Uterus (tissue), 2 donors: ENCODE measurements at regions not wholly inside any gene's neighbourhood (a gene's known extent, or its start where the extent isn't known, plus 50 kb on each side); places are given as distances from the start of the nearest gene placed in this dataset.

ENCODE experiments used
- POLR2A ChIP-seq, 2 donors: fragments of 450-650 bp; IDR thresholded peaks; one replicate each; pipeline ENCODE4 v1.6.1; 2016; ENCODE audit warnings: antibody characterized with exemption in 2 of 2, mild to moderate bottlenecking in 1 of 2, moderate library complexity in 1 of 2
- TF ChIP-seq, protein P1 (sequence below), 4 experiments: fragments of 200-600 bp in 2 of 4; fragments of 450-650 bp in 2 of 4; sonication (generic) in 2 of 4; IDR thresholded peaks; one replicate each; pipeline ENCODE4 v1.5.1; 2016 to 2019; ENCODE audit warnings: antibody characterized with exemption in 4 of 4, mild to moderate bottlenecking in 2 of 4, moderate library complexity in 1 of 4

DNA sequence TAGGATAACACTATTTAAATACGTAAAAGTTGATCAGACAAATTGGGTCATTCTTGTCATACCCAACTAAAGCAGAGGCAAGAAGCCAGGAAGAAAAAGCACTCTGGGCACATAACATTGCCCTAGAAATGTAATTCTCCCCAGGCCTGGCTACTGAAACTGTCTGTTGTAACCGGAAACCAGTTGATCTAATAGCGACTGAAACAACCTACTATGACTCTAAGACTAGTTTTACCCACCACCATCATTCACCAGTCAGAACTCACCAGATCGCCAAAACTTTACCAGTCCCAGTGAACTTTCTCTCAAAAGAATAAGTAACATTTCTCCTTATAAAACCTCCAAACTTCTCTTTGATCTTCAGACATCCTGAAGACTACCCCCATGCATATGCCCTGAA lies 99.3 kb upstream of the WWC1 start:
- TF ChIP-seq POLR2A (IDR thresholded peaks at IDR 0.05): no peak
- TF ChIP-seq, protein P1, sequence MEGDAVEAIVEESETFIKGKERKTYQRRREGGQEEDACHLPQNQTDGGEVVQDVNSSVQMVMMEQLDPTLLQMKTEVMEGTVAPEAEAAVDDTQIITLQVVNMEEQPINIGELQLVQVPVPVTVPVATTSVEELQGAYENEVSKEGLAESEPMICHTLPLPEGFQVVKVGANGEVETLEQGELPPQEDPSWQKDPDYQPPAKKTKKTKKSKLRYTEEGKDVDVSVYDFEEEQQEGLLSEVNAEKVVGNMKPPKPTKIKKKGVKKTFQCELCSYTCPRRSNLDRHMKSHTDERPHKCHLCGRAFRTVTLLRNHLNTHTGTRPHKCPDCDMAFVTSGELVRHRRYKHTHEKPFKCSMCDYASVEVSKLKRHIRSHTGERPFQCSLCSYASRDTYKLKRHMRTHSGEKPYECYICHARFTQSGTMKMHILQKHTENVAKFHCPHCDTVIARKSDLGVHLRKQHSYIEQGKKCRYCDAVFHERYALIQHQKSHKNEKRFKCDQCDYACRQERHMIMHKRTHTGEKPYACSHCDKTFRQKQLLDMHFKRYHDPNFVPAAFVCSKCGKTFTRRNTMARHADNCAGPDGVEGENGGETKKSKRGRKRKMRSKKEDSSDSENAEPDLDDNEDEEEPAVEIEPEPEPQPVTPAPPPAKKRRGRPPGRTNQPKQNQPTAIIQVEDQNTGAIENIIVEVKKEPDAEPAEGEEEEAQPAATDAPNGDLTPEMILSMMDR (IDR thresholded peaks at IDR 0.05): no peak
